HL-60 (cell line): ENCODE measurements at regions not wholly inside any gene's neighbourhood (a gene's known extent, or its start where the extent isn't known, plus 50 kb on each side); places are given as distances from the start of the nearest gene placed in this dataset.
A peak's percentile ranks its signal among the peaks of the same experiment; 100 is the strongest.

Experiments used
- DNase-seq, 2 experiments: peaks; one replicate each; pipeline ENCODE4 v3.0.0-alpha.2; 2010 to 2020; ENCODE audit warnings: low read depth in 1 of 2, low spot score in 1 of 2
- H3K27ac ChIP-seq: fragments of 250-450 bp; sonication (Bioruptor Pico); replicated peaks from 2 replicates; pipeline ENCODE4 v1.5.1; 2020; ENCODE audit warnings: mild to moderate bottlenecking, moderate library complexity
- H3K27me3 ChIP-seq: fragments of 250-450 bp; sonication (Bioruptor Pico); 2 replicates; pipeline ENCODE4 v1.5.1; 2021; ENCODE audit warnings: mild to moderate bottlenecking, moderate library complexity; ENCODE audit not compliant: insufficient read depth, poor library complexity, severe bottlenecking
- H3K4me3 ChIP-seq: replicated peaks from 2 replicates; pipeline ENCODE4 v1.5.1; 2011; ENCODE audit warnings: mild to moderate bottlenecking, control low read depth, low read length; ENCODE audit not compliant: insufficient read depth
- GABPA ChIP-seq: IDR thresholded peaks from 2 replicates; pipeline ENCODE4 v1.6.1; 2012; ENCODE audit warnings: low read depth
- POLR2AphosphoS5 ChIP-seq: IDR thresholded peaks from 2 replicates; pipeline ENCODE4 v1.6.1; 2012; ENCODE audit warnings: low read depth
- SPI1 ChIP-seq: IDR thresholded peaks from 2 replicates; pipeline ENCODE4 v1.6.1; 2012; ENCODE audit warnings: low read depth, mild to moderate bottlenecking, borderline replicate concordance
- TF ChIP-seq, protein P1 (sequence below): IDR thresholded peaks from one replicate; pipeline ENCODE4 v1.5.1; 2011; ENCODE audit warnings: low read length, control low read depth, inconsistent platforms; ENCODE audit not compliant: insufficient read depth
- TF ChIP-seq, protein P2 (sequence below): IDR thresholded peaks from 2 replicates; pipeline ENCODE4 v1.6.1; 2012; ENCODE audit warnings: low read depth; ENCODE audit not compliant: insufficient replicate concordance

DNA sequence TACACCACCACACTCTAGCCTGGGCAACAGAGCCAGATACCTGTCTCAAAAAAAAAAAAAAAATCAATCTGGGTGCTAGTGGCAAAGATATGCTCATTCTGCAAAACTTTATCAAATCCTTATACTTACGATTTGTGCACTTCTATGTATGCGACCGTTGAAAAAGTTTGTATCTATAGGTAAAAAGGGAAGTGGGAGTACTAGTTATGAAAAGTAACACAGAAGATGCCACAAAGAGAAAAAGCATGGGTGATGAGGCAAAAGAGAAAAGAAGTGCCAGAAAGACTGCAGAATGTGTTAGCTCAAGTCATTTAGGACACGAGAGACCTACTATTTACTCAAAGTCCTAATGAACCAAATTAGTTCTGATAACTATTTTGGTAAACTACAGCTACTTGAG lies 407.8 kb downstream of the SHQ1 start:
- H3K27ac ChIP-seq = no peak overlapping the region

DNA sequence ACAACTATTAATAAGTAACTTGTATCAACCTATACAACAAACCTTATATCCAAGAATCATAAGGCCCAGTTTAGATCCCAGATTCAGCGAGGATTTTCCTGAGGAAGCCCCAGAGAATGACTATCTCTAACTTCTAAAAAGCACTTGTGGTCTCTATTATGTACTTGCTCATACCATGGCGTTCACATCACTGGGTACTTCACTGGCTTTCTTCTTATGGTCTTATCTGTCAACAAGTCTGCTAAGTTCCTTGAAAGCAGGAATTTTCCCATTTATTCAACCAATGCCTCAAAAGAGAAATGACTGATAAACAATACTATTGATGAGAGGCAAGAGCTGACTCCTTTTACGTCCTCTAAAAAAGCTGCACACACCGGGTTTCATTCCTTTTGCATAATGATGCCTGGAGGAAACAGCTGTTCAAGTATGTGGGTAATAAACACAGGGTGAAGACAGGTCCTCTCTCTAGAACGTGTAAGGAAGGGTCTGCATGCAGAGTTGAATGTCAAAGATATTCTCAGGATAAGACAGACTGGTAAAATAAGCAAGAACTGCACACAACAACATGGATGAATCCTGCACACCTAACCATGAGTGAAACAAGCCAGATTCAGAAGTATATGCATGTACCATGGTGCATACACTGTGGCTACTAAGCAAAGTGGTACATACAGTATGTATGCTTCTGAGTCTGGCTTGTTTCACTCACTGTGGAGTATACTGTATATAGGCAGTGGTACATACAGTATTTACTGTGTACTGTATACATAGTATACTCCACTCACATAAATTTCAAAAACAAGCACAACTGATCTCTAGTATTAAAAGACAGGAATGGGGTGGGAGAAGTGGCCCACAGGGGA lies 408.7 kb downstream of the SHQ1 start:
- no peak overlapping the region for H3K27ac ChIP-seq
- no peak for DNase-seq
- no peaks in the 10 kb centered on the region for H3K27me3 ChIP-seq
- TF ChIP-seq GABPA (no peak), SPI1 (no peak), POLR2AphosphoS5 (no peak)
- TF ChIP-seq, protein P1, sequence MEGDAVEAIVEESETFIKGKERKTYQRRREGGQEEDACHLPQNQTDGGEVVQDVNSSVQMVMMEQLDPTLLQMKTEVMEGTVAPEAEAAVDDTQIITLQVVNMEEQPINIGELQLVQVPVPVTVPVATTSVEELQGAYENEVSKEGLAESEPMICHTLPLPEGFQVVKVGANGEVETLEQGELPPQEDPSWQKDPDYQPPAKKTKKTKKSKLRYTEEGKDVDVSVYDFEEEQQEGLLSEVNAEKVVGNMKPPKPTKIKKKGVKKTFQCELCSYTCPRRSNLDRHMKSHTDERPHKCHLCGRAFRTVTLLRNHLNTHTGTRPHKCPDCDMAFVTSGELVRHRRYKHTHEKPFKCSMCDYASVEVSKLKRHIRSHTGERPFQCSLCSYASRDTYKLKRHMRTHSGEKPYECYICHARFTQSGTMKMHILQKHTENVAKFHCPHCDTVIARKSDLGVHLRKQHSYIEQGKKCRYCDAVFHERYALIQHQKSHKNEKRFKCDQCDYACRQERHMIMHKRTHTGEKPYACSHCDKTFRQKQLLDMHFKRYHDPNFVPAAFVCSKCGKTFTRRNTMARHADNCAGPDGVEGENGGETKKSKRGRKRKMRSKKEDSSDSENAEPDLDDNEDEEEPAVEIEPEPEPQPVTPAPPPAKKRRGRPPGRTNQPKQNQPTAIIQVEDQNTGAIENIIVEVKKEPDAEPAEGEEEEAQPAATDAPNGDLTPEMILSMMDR = no peak
- TF ChIP-seq, protein P2, sequence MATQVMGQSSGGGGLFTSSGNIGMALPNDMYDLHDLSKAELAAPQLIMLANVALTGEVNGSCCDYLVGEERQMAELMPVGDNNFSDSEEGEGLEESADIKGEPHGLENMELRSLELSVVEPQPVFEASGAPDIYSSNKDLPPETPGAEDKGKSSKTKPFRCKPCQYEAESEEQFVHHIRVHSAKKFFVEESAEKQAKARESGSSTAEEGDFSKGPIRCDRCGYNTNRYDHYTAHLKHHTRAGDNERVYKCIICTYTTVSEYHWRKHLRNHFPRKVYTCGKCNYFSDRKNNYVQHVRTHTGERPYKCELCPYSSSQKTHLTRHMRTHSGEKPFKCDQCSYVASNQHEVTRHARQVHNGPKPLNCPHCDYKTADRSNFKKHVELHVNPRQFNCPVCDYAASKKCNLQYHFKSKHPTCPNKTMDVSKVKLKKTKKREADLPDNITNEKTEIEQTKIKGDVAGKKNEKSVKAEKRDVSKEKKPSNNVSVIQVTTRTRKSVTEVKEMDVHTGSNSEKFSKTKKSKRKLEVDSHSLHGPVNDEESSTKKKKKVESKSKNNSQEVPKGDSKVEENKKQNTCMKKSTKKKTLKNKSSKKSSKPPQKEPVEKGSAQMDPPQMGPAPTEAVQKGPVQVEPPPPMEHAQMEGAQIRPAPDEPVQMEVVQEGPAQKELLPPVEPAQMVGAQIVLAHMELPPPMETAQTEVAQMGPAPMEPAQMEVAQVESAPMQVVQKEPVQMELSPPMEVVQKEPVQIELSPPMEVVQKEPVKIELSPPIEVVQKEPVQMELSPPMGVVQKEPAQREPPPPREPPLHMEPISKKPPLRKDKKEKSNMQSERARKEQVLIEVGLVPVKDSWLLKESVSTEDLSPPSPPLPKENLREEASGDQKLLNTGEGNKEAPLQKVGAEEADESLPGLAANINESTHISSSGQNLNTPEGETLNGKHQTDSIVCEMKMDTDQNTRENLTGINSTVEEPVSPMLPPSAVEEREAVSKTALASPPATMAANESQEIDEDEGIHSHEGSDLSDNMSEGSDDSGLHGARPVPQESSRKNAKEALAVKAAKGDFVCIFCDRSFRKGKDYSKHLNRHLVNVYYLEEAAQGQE = no peak
- H3K4me3 ChIP-seq = no peak overlapping the region

More for the DNA sequence above, 407.8 kb downstream of the SHQ1 start:
- DNase-seq = no peak
- Histone ChIP-seq H3K27me3 (no peaks in the 10 kb centered on the region), H3K4me3 (no peak overlapping the region)
- TF ChIP-seq SPI1 = peak; percentile 90
- no peak for TF ChIP-seq GABPA

DNA sequence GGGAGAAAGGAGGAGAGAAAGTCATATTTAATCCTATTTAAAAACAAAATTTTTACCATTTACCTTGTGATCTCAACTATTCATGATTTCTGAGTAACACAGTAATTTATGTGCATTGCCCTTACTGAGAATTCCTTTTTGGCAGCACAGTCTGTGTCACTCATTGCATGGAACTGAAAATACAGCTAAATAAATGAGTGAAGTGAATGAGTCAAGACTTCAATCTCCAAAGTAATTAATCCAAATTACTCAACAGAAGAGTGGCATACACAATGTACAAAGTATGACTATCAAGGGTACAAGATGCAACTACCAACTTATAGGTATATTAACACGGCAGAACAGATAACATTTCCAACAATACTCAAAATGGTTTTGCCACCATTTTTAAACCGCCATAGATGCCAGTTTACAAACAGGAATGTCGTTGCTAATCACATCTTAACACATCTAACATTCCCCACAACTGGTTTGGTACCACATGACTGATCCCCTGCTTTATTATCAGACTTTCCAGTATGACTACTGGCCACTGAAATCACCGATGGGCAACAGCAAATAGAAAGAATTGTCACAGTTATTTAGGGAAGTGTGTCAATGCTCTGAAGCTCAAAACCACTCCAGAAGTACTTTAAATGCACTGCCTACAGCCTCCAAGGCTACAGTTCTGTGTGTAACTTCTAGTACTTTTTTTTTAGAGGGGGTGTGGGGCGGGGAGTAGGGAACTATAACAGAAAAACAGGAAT lies 410.4 kb downstream of the SHQ1 start:
- Histone ChIP-seq H3K27ac (no peak overlapping the region), H3K27me3 (no peaks in the 10 kb centered on the region), H3K4me3 (no peak overlapping the region)
- no peak for DNase-seq
- peak; percentile 60; the same call in 1 of the 2 replicates for TF ChIP-seq SPI1
- TF ChIP-seq, protein P2 = no peak

DNA sequence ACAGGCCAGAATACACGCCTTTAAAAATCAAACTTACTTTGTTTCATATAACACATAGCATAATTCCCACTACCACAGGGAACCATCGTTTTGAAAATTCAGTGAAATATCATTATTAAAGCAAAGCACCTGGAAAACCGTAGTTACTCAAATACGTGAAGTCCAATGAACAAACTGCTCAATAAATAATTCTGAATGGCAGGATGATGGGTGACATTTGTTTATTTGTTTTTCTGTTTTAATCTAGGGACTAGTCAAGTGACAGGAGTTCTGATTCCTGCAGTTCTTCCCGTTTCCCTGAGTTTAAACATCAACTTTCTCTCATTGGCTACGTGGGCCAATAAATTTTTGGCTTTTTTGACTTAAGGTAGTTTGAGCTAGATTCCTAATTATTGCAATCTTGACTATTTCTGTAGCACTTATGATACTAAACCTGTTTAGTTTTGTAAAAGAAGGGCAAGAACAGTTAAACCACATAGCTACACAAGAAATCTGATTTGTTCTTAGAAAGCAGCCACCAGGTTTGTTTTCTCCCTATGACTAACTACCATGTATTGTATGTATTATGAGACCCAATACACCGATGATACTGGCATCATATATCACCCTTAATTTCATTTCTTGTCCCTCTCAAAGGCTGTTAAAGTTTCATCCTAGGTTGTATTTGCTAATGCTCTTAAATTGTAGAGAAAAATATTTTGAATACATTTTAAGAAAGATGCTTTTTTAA lies 411.2 kb downstream of the SHQ1 start:
- no peaks in the 10 kb centered on the region for H3K27me3 ChIP-seq
- no peak overlapping the region for H3K27ac ChIP-seq
- TF ChIP-seq POLR2AphosphoS5 (no peak), SPI1 (no peak), GABPA (no peak)
- TF ChIP-seq, protein P1 = no peak
- TF ChIP-seq, protein P2 = no peak
- no peak overlapping the region for H3K4me3 ChIP-seq
- no peak for DNase-seq
